Left renal cortex interstitium (tissue), 4 donors: ENCODE measurements at regions not wholly inside any gene's neighbourhood (a gene's known extent, or its start where the extent isn't known, plus 50 kb on each side); places are given as distances from the start of the nearest gene placed in this dataset.

ENCODE experiments used
- DNase-seq, 4 donors: peaks; one replicate each; pipeline ENCODE4 v3.0.0-alpha.2; 2013; ENCODE audit warnings: low read depth in 4 of 4, low spot score in 2 of 4, missing footprints in 1 of 4

- no peak for DNase-seq
Observed at GRCh38 chr7:46143949-46144917, 223.2 kb upstream of the IGFBP3 start.

DNA sequence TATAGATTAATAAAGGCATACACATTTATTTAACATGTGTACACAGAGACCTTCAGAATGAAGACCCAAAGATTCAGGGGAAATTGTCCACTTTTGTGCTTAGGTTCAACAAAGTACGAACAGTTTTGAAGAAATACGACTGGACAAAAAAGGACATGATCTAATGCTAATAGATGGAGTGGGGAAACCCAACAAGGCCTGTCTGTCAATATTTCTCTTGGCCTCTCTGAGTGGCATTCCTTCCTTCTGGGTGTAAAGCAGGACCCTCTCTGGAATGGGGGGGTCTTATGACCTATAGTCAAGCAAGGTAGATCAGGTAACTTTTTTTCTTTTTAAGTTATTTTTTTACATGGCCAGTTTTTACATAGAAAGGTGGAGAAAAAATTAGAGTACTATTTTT is 222.3 kb upstream of the IGFBP3 start:
- DNase-seq, result no peak

GRCh38 chr7:46139079-46139478 is 218.0 kb upstream of the IGFBP3 start:
- DNase-seq, result no peak

- no peak for DNase-seq
Observed at GRCh38 chr7:46137725-46138124, 216.7 kb upstream of the IGFBP3 start.

- no peak for DNase-seq
Observed at GRCh38 chr7:46135557-46135956, 214.5 kb upstream of the IGFBP3 start.

DNA sequence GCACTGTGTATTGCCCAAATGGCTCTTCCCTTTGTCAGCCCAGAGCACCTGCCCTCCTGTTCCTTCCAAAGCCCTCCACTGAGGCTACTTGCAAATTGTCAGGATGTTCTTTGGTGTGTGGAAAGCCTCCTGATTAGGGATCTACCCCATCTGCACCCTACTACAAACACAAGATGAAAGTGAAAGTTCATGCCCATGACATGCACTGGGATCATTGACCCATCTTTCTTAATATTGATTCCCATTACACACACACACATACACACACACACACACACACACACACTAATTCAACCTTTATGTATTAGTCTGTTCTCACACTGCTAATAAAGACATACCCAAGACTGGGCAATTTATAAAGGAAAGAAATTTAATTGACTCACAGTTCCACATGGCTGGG is 213.7 kb upstream of the IGFBP3 start:
- no peak for DNase-seq

DNA sequence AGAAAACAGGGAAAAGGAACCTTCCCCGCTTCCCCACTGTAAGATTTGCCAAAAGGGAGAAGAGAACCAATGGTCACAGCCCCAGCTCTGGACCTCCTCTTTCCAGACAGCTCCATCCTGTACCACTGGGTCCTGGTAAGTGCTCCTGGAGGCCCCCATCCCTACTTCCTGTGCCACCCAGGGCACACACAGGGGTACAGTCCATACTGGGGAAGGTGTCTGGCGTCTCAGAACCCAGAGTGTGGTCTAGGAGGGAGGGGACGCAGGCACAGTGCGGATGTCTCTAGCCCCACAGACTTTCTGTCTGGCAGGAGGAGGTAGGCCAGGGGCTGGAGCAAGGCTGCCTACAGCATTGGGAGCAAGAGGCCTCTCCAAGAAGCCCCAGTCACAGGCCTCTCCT is 213.3 kb upstream of the IGFBP3 start:
- no peak for DNase-seq

- DNase-seq, result no peak
Observed at GRCh38 chr7:46133751-46134150, 212.7 kb upstream of the IGFBP3 start.

- DNase-seq, result no peak
Observed at GRCh38 chr7:46133072-46133471, 212.0 kb upstream of the IGFBP3 start.

- DNase-seq, result peak in 1 of 4 donors; percentile 57
Observed at GRCh38 chr7:46131916-46132795, 211.1 kb upstream of the IGFBP3 start.

GRCh38 chr7:46129831-46130230 is 208.8 kb upstream of the IGFBP3 start:
- no peak for DNase-seq

- DNase-seq, result no peak
Observed at GRCh38 chr7:46127814-46128213, 206.7 kb upstream of the IGFBP3 start.

GRCh38 chr7:46126675-46127300 is 205.7 kb upstream of the IGFBP3 start:
- DNase-seq, result no peak

- no peak for DNase-seq
Observed at GRCh38 chr7:46123756-46124343, 202.8 kb upstream of the IGFBP3 start.

DNA sequence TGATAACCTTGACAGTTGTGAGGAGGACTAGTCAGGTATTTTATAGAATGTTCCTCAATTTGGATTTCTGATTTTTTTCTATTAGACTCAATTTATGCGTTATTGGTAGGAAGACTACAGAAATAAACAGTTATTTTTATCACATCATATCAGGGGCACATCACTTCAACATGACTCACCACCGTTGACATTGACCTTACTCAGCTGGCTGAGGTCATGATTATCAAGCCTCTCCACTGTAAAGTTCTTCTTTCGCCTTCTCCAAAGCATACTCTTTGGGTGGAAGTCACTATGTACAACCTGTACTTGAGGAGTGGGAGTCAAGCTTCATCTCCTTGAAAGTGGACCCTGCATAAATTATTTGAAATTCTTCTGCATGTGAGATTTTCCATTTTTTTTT is 194.3 kb upstream of the IGFBP3 start:
- no peak for DNase-seq

DNA sequence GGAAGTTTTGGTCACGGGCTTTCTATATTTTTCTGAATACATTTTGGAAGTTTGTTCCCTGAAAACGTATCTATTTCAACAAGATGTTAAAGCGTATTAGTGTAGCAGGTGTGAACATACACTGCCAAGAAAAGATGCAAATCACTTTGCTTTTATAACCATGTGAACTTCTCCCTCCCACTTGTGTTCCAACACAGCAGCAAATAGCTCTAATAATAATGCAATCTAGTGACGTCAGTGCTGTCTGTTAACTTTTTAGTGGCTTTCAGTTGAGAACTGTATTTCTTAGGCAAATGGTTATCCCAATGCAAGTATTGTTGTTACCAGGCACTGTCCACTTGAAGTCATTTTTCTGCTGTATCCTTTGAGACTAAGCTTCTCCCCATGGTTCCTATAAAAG is 188.4 kb upstream of the IGFBP3 start:
- no peak for DNase-seq

- no peak for DNase-seq
Observed at GRCh38 chr7:46108272-46108671, 187.2 kb upstream of the IGFBP3 start.

DNA sequence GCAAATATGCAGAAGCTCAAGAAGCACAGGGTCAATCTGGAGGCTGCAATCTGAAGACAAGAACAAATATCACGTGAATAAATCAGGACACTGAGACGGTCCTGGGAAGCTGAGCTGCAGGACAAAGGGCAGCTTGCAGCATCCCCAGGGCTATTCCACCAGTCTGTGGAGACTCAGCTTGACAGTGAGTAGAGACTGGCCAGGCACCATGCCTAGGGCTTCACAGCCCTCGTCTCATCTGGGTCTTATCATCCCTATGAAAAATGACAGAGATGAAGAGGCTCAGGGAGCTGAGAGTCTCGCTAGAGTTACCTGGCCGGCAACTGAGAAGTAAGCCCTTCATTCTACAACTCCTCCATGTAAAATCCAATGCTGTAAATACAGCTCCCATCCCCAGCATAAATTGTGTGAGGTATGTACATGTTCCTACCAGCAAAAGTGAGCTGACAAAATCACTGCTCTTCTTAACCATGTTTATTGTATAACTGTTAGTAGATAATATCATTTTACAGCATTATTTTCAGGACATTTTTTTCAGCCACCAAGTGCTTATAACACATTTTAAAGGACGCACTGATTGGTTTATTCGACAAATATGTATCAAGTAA is 186.6 kb upstream of the IGFBP3 start:
- DNase-seq, result no peak

DNA sequence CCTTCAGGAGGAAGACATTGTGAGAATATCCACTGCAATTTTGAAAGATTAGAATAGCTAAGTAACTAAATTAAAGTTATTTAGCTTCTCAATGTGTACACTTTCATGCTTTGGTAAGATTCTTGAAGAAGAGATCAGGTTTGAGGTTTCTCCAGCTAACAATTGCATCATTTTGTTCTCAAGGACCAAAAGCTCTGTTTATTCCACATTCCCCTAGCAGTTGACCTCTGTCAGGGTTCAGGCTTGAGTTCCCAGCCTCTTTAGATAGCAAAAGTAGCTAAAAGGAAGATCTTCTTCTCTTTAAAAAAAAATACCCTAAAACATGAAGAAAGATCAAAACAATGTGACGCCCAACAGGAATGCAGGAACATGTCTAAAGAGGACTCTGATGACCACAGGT is 179.4 kb upstream of the IGFBP3 start:
- DNase-seq, result no peak

- DNase-seq, result no peak
Observed at GRCh38 chr7:46099076-46099475, 178.0 kb upstream of the IGFBP3 start.
